Activated B cell treated with CpG ODN at 0.5 μM for 24 hours (primary cell): ENCODE measurements at regions not wholly inside any gene's neighbourhood (a gene's known extent, or its start where the extent isn't known, plus 50 kb on each side); places are given as distances from the start of the nearest gene placed in this dataset.

Experiments used
- ATAC-seq: fragments of 200-7000 bp; cut with Tn5 transposase; one replicate; pipeline ENCODE4 v1.10.0; 2021; ENCODE audit warnings: low read depth, mild to moderate bottlenecking, moderate library complexity
- CTCF ChIA-PET: fragments of 350-600 bp; sonication (Branson Sonifier 250); formaldehyde crosslinking; loops from one replicate; lab custom pipeline; 2021; ENCODE audit warnings: antibody characterized with exemption; lab: Charles Lee
- POLR2A ChIA-PET: fragments of 350-600 bp; sonication (Branson Sonifier 250); formaldehyde crosslinking; loops from one replicate; lab custom pipeline; 2021; ENCODE audit warnings: antibody characterized with exemption; lab: Charles Lee
- DNase-seq: peaks from one replicate; pipeline ENCODE4 v3.0.0; 2022
- H3K27ac Mint-ChIP-seq: one replicate; pipeline ENCODE4 v1.8.0; 2020; ENCODE audit warnings: mixed read lengths
- H3K27me3 Mint-ChIP-seq: one replicate; pipeline ENCODE4 v1.8.0; 2021; ENCODE audit warnings: mixed read lengths
- H3K36me3 Mint-ChIP-seq: one replicate; pipeline ENCODE4 v1.8.0; 2021; ENCODE audit warnings: low read depth, mixed read lengths
- H3K4me1 Mint-ChIP-seq: one replicate; pipeline ENCODE4 v1.8.0; 2021; ENCODE audit warnings: mixed read lengths
- H3K4me3 Mint-ChIP-seq: one replicate; pipeline ENCODE4 v1.8.0; 2020; ENCODE audit warnings: mild to moderate bottlenecking, mixed read lengths
- H3K9me3 Mint-ChIP-seq: one replicate; pipeline ENCODE4 v1.8.0; 2020; ENCODE audit warnings: mixed read lengths
- CTCF ChIP-seq: fragments of 200-600 bp; IDR thresholded peaks from one replicate; pipeline ENCODE4 v1.8.0; 2022; ENCODE audit warnings: antibody characterized with exemption, mild to moderate bottlenecking
- intact Hi-C: fragments of 100-400 bp; cut with micrococcal nuclease; formaldehyde crosslinking; loops from one replicate; pipeline ENCODE4 v1.15.1; 2024

- no peaks in the 10 kb centered on the region for H3K4me1 Mint-ChIP-seq
- ChIA-PET POLR2A (no interaction called here), CTCF (no interaction called here)
Observed at GRCh38 chr15:95590533-95591044, 739.9 kb upstream of the NR2F2 start.

GRCh38 chr15:95591270-95591669 is 739.2 kb upstream of the NR2F2 start:
- no peak for TF ChIP-seq CTCF
- no peaks in the 10 kb centered on the region for H3K9me3 Mint-ChIP-seq
- no peaks in the 10 kb centered on the region for H3K36me3 Mint-ChIP-seq
- no peaks in the 10 kb centered on the region for H3K27me3 Mint-ChIP-seq
- no peak overlapping the region for H3K27ac Mint-ChIP-seq
- ATAC-seq: no peak
- H3K4me1 Mint-ChIP-seq: no peaks in the 10 kb centered on the region
- POLR2A ChIA-PET: no interaction called here
- DNase-seq: no peak
- intact Hi-C loops: no loop called here
- CTCF ChIA-PET: no interaction called here
- H3K4me3 Mint-ChIP-seq: no peak overlapping the region

More at GRCh38 chr15:95590533-95591044, 739.9 kb upstream of the NR2F2 start:
- Mint-ChIP-seq H3K27ac (no peak overlapping the region), H3K9me3 (no peaks in the 10 kb centered on the region), H3K4me3 (no peak overlapping the region), H3K36me3 (no peaks in the 10 kb centered on the region), H3K27me3 (no peaks in the 10 kb centered on the region)
- TF ChIP-seq CTCF: no peak
- no peak for ATAC-seq
- DNase-seq: no peak
- intact Hi-C loops: no loop called here

GRCh38 chr15:95591886-95592285 is 738.6 kb upstream of the NR2F2 start:
- Mint-ChIP-seq H3K27ac (no peak overlapping the region), H3K27me3 (no peaks in the 10 kb centered on the region), H3K9me3 (no peaks in the 10 kb centered on the region), H3K36me3 (no peaks in the 10 kb centered on the region), H3K4me1 (no peaks in the 10 kb centered on the region), H3K4me3 (no peak overlapping the region)
- ATAC-seq (no peak), DNase-seq (no peak)
- POLR2A ChIA-PET: no interaction called here
- intact Hi-C loops: no loop called here
- no peak for TF ChIP-seq CTCF
- CTCF ChIA-PET: no interaction called here

- CTCF ChIA-PET: no interaction called here
- no peak for TF ChIP-seq CTCF
- intact Hi-C loops: no loop called here
- DNase-seq: no peak
- no peaks in the 10 kb centered on the region for H3K27me3 Mint-ChIP-seq
- no peaks in the 10 kb centered on the region for H3K4me1 Mint-ChIP-seq
- no peaks in the 10 kb centered on the region for H3K36me3 Mint-ChIP-seq
- POLR2A ChIA-PET: no interaction called here
- H3K9me3 Mint-ChIP-seq: no peaks in the 10 kb centered on the region
- ATAC-seq: no peak
- H3K27ac Mint-ChIP-seq: no peak overlapping the region
- H3K4me3 Mint-ChIP-seq: no peak overlapping the region
Observed at GRCh38 chr15:95594496-95594895, 736.0 kb upstream of the NR2F2 start.

GRCh38 chr15:95595759-95596158 is 734.7 kb upstream of the NR2F2 start:
- Mint-ChIP-seq H3K36me3 (no peaks in the 10 kb centered on the region), H3K4me1 (no peaks in the 10 kb centered on the region), H3K27ac (no peak overlapping the region), H3K9me3 (no peaks in the 10 kb centered on the region), H3K4me3 (no peak overlapping the region), H3K27me3 (no peaks in the 10 kb centered on the region)
- TF ChIP-seq CTCF: no peak
- intact Hi-C loops: no loop called here
- POLR2A ChIA-PET: no interaction called here
- ATAC-seq (no peak), DNase-seq (no peak)
- CTCF ChIA-PET: no interaction called here
